K562 (cell line): ENCODE measurements at regions not wholly inside any gene's neighbourhood (a gene's known extent, or its start where the extent isn't known, plus 50 kb on each side); places are given as distances from the start of the nearest gene placed in this dataset.

Experiments used
- BCLAF1 ChIP-seq, 2 experiments: fragments of 450-650 bp in 1 of 2; IDR thresholded peaks; 2 replicates each; pipeline ENCODE4 v1.6.1; 2011 to 2017; ENCODE audit warnings: low read depth in 2 of 2, antibody characterized with exemption in 1 of 2, borderline replicate concordance in 1 of 2, low read length in 1 of 2, mild to moderate bottlenecking in 1 of 2, mixed read lengths in 1 of 2; ENCODE audit not compliant: control insufficient read depth in 1 of 2
- ETV5 ChIP-seq: sonication (generic); formaldehyde crosslinking; IDR thresholded peaks from 2 replicates; pipeline ENCODE4 v1.4.0; 2020; ENCODE audit warnings: low read depth, mild to moderate bottlenecking, missing genetic modification reagents
- FOXK1 ChIP-seq: sonication (generic); formaldehyde crosslinking; IDR thresholded peaks from 2 replicates; pipeline ENCODE4 v1.8.0; 2022; ENCODE audit warnings: missing genetic modification reagents, mild to moderate bottlenecking, borderline replicate concordance
- GTF3C2 ChIP-seq: IDR thresholded peaks from 3 replicates; pipeline ENCODE4 v1.6.1; 2011; ENCODE audit warnings: borderline replicate concordance, mild to moderate bottlenecking, moderate library complexity; ENCODE audit not compliant: insufficient read length; ENCODE audit errors: extremely low read depth
- MGA ChIP-seq: fragments of 450-650 bp; IDR thresholded peaks from 2 replicates; pipeline ENCODE4 v1.6.1; 2016; ENCODE audit warnings: mild to moderate bottlenecking, moderate library complexity
- SIN3B ChIP-seq: fragments of 450-650 bp; IDR thresholded peaks from 2 replicates; pipeline ENCODE4 v1.6.1; 2017; ENCODE audit warnings: low read depth, mild to moderate bottlenecking, moderate library complexity
- ZNF175 ChIP-seq: fragments of 200-800 bp; sonication (Bioruptor generic); IDR thresholded peaks from 2 replicates; pipeline ENCODE4 v1.6.1; 2016; ENCODE audit warnings: low read depth, mild to moderate bottlenecking, missing genetic modification characterization, missing compliant biosample characterization

- TF ChIP-seq GTF3C2 (no peak), ETV5 (0 out of 2 replicates have a peak, but pooled peaks have one; percentile 36), FOXK1 (CRISPR knock-in tag) (no peak), MGA (peak; percentile 47), BCLAF1 (IDR thresholded peaks at IDR 0.05; ENCODE audit: borderline replicate concordance in 1 of 2, control insufficient read depth in 1 of 2, low read depth in 2 of 2, low read length in 1 of 2) (no peak), ZNF175 (CRISPR knock-in tag) (0 out of 2 replicates have a peak, but pooled peaks have one; percentile 43), SIN3B (no peak)
These were observed 207.4 kb upstream of the HES1 start (continued) for GRCh38 chr3:193928354-193929209.
